Heart left ventricle (tissue), 13 donors: ENCODE measurements at regions not wholly inside any gene's neighbourhood (a gene's known extent, or its start where the extent isn't known, plus 50 kb on each side); places are given as distances from the start of the nearest gene placed in this dataset.

ENCODE experiments used
- POLR2A ChIP-seq, 2 donors: fragments of 450-650 bp; IDR thresholded peaks; one replicate each; pipeline ENCODE4 v1.6.1; 2017; ENCODE audit warnings: antibody characterized with exemption in 2 of 2, mild to moderate bottlenecking in 2 of 2, moderate library complexity in 2 of 2
- TF ChIP-seq, protein P1 (sequence below), 12 donors: fragments of 200-600 bp; sonication (generic) in 4 of 12; IDR thresholded peaks; one replicate each; pipeline versions ENCODE4 v1.5.0 to v1.8.0; 2018 to 2022; ENCODE audit warnings: antibody characterized with exemption in 12 of 12, mild to moderate bottlenecking in 5 of 12
- donor health status: ischemic (EF 13 %, LVEDD 7.1; RV severe dilation, severe dysfunction).
- donor health status: DM: no; HTN: yes; CAD: no.
- donor health status: DM: no; HTN: no; CAD: no.
- donor health status: ischemic (EF 25% LVEDD 6.9; RV normal size, moderate dysfunction).
- donor health status: ischemic (EF 25% LVEDD 5.7; RV mildly dilated, moderate dysfunction).
- donor health status: ischemic (EF 35%, LVEDD 5.7; RV mildly dilated, moderate dysfunction).
- donor health status: nonischemic (EF 11% LVEDD 7.7; RV severe dilation, severe dysfunction).
- donor health status: DM: yes; HTN: yes; CAD: no.
- donor health status: PGD.
- donor health status: ischemic (EF 29% LVEDD 5.4; RV normal size, mild dysfunction).
- donor health status: nonischemic (EF 23%, LVEDD 6.1; RV moderate dilation, normal function).

DNA sequence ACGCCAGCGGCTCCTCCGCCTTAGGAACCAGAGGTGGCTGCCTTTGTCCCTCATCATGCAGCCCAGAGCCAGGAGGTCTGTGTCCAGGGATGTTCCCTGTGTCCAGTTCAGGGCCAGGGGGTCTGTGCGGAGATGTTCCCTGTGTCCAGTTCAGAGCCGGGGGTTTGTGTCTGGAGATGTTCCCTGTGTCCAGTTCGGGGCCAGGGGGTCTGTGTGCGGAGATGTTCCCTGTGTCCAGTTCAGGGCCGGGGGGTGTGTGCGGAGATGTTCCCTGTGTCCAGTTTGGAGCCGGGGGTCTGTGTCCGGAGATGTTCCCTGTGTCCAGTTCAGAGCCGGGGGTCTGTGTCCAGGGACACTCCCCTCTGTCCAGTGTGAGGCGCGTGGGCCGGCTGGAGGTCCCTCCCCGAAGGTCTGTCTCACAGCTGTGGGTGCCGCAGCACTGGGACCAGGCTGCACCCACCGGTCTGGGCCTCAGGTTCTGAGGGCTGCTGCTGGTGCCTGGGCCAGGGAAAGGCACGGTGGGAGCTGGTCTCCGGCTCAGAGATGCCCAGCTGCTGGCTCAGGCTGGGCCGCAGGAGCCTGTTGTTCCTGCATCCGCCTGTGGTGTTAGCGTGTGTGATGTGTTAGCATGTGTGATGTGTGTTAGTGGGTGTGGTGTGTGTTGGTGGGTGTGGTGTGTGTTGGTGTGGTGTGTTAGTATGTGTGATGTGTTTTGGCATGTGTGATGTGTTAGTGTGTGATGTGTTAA lies 67.9 kb upstream of the CFAP46 start:
- TF ChIP-seq, protein P1, sequence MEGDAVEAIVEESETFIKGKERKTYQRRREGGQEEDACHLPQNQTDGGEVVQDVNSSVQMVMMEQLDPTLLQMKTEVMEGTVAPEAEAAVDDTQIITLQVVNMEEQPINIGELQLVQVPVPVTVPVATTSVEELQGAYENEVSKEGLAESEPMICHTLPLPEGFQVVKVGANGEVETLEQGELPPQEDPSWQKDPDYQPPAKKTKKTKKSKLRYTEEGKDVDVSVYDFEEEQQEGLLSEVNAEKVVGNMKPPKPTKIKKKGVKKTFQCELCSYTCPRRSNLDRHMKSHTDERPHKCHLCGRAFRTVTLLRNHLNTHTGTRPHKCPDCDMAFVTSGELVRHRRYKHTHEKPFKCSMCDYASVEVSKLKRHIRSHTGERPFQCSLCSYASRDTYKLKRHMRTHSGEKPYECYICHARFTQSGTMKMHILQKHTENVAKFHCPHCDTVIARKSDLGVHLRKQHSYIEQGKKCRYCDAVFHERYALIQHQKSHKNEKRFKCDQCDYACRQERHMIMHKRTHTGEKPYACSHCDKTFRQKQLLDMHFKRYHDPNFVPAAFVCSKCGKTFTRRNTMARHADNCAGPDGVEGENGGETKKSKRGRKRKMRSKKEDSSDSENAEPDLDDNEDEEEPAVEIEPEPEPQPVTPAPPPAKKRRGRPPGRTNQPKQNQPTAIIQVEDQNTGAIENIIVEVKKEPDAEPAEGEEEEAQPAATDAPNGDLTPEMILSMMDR (IDR thresholded peaks at IDR 0.05): no peak
- no peak for TF ChIP-seq POLR2A (IDR thresholded peaks at IDR 0.05)
